ENCODE measurements at regions not wholly inside any gene's neighbourhood (a gene's known extent, or its start where the extent isn't known, plus 50 kb on each side); places are given as distances from the start of the nearest gene placed in this dataset.

DNA sequence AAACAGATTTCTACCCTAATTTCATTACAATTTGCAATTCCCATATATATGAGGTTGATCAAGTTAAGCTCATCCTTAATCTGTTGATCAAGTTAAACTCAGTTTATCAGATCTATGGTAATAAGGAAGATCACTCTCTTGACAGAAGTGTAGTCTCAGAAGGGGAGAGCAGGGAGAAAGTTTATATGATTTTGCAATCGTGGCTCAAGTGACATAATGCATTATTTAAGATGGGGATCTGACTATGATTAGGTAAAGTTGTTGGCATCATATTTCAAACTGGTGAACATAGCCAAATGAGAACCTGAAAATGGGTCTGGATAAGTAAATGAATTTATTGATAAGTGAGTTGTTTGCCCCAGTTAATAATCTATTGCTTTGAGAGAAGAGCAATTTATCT lies 995.3 kb downstream of the OTOL1 start:
- TF ChIP-seq POLR2A (IDR thresholded peaks at IDR 0.05; ENCODE audit: low read length) (no peak), NPAS2 (CRISPR knock-in tag; IDR thresholded peaks at IDR 0.05; ENCODE audit: borderline replicate concordance) (no peak), TFCP2L1 (CRISPR knock-in tag; IDR thresholded peaks at IDR 0.05) (no peak), KDM1A (IDR thresholded peaks at IDR 0.05; ENCODE audit: low read depth) (no peak), EHMT2 (IDR thresholded peaks at IDR 0.05; ENCODE audit: low read depth) (no peak)
- TF ChIP-seq, protein P1, sequence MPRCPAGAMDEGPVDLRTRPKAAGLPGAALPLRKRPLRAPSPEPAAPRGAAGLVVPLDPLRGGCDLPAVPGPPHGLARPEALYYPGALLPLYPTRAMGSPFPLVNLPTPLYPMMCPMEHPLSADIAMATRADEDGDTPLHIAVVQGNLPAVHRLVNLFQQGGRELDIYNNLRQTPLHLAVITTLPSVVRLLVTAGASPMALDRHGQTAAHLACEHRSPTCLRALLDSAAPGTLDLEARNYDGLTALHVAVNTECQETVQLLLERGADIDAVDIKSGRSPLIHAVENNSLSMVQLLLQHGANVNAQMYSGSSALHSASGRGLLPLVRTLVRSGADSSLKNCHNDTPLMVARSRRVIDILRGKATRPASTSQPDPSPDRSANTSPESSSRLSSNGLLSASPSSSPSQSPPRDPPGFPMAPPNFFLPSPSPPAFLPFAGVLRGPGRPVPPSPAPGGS (IDR thresholded peaks at IDR 0.05) = no peak
- TF ChIP-seq, protein P2, sequence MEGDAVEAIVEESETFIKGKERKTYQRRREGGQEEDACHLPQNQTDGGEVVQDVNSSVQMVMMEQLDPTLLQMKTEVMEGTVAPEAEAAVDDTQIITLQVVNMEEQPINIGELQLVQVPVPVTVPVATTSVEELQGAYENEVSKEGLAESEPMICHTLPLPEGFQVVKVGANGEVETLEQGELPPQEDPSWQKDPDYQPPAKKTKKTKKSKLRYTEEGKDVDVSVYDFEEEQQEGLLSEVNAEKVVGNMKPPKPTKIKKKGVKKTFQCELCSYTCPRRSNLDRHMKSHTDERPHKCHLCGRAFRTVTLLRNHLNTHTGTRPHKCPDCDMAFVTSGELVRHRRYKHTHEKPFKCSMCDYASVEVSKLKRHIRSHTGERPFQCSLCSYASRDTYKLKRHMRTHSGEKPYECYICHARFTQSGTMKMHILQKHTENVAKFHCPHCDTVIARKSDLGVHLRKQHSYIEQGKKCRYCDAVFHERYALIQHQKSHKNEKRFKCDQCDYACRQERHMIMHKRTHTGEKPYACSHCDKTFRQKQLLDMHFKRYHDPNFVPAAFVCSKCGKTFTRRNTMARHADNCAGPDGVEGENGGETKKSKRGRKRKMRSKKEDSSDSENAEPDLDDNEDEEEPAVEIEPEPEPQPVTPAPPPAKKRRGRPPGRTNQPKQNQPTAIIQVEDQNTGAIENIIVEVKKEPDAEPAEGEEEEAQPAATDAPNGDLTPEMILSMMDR (IDR thresholded peaks at IDR 0.05) = no peak
- TF ChIP-seq, protein P3, sequence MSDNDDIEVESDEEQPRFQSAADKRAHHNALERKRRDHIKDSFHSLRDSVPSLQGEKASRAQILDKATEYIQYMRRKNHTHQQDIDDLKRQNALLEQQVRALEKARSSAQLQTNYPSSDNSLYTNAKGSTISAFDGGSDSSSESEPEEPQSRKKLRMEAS (IDR thresholded peaks at IDR 0.05) = no peak

Data from A549 (cell line).